ENCODE measurements at regions not wholly inside any gene's neighbourhood (a gene's known extent, or its start where the extent isn't known, plus 50 kb on each side); places are given as distances from the start of the nearest gene placed in this dataset.

DNA sequence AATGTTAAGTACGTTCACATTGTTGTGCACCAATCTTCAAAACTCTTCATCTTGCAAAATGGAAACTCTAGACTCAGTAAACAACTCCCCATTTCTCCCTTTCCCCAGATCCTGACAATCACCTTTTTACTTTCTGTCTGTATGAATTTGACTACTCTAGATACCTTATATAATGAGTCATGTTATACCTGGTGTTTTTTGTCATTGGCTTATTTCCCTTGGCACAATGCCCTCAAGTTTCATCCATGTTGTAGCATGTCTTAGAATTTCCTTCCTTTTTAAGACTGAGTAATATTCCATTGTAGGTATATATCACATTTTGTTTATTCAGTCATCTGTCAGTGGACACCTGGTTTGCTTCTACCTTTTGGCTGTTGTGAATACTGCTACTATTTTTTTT, 399.5 kb downstream of the LMO4 start:
- no peaks in the 10 kb centered on the region for H3K36me3 ChIP-seq (ENCODE audit: insufficient read depth, low read length)
- no peaks in the 10 kb centered on the region for H3K27me3 ChIP-seq (ENCODE audit: insufficient read depth, low read length)
- Mint-ChIP-seq H3K9me3 (ENCODE audit: unreplicated experiment) (no peaks in the 10 kb centered on the region), H3K4me3 (ENCODE audit: unreplicated experiment) (no peak overlapping the region), H3K4me1 (ENCODE audit: low read depth, unreplicated experiment) (peaks cover 10% of the 10 kb centered on the region), H3K36me3 (ENCODE audit: low read depth, unreplicated experiment) (no peaks in the 10 kb centered on the region), H3K27me3 (ENCODE audit: low read depth, unreplicated experiment) (no peaks in the 10 kb centered on the region), H3K27ac (ENCODE audit: unreplicated experiment) (no peak overlapping the region)
- no peaks in the 10 kb centered on the region for H3K4me1 ChIP-seq (ENCODE audit: insufficient read depth, low read length)
- H3K4me2 ChIP-seq (ENCODE audit: low read length): no peak overlapping the region
- no peak for TF ChIP-seq CTCF (IDR thresholded peaks at IDR 0.05; ENCODE audit: insufficient read depth, low read depth, low read length)
- no peak for TF ChIP-seq EZH2 (IDR thresholded peaks at IDR 0.05; ENCODE audit: insufficient read depth, low read length)
- no peak for DNase-seq (ENCODE audit: low read depth)
- no peak for FAIRE-seq
- no peak overlapping the region for H3K9ac ChIP-seq (ENCODE audit: low read length)
- no peak overlapping the region for H3K27ac ChIP-seq (ENCODE audit: low read depth, low read length)
- H3K4me3 ChIP-seq (ENCODE audit: insufficient read depth, low read depth, low read length): no peak overlapping the region
- H4K20me1 ChIP-seq (ENCODE audit: insufficient read depth, low read length): no peaks in the 10 kb centered on the region
- no peak overlapping the region for H2AFZ ChIP-seq (ENCODE audit: low read depth, low read length)
- no peaks in the 10 kb centered on the region for H3K9me3 ChIP-seq (ENCODE audit: insufficient read depth, low read depth, low read length)
- no peaks in the 10 kb centered on the region for H3K79me2 ChIP-seq (ENCODE audit: insufficient read depth, low read length)

- Mint-ChIP-seq H3K4me1 (ENCODE audit: low read depth, unreplicated experiment) (peaks cover 13% of the 10 kb centered on the region), H3K27ac (ENCODE audit: unreplicated experiment) (no peak overlapping the region), H3K9me3 (ENCODE audit: unreplicated experiment) (no peaks in the 10 kb centered on the region), H3K36me3 (ENCODE audit: low read depth, unreplicated experiment) (no peaks in the 10 kb centered on the region), H3K4me3 (ENCODE audit: unreplicated experiment) (no peak overlapping the region), H3K27me3 (ENCODE audit: low read depth, unreplicated experiment) (no peaks in the 10 kb centered on the region)
- Histone ChIP-seq H3K9me3 (ENCODE audit: insufficient read depth, low read depth, low read length) (no peaks in the 10 kb centered on the region), H3K27me3 (ENCODE audit: insufficient read depth, low read length) (no peaks in the 10 kb centered on the region), H3K4me2 (ENCODE audit: low read length) (no peak overlapping the region), H3K36me3 (ENCODE audit: insufficient read depth, low read length) (no peaks in the 10 kb centered on the region), H2AFZ (ENCODE audit: low read depth, low read length) (no peak overlapping the region), H3K9ac (ENCODE audit: low read length) (no peak overlapping the region), H4K20me1 (ENCODE audit: insufficient read depth, low read length) (no peaks in the 10 kb centered on the region), H3K4me1 (ENCODE audit: insufficient read depth, low read length) (no peaks in the 10 kb centered on the region), H3K4me3 (ENCODE audit: insufficient read depth, low read depth, low read length) (no peak overlapping the region), H3K79me2 (ENCODE audit: insufficient read depth, low read length) (no peaks in the 10 kb centered on the region), H3K27ac (ENCODE audit: low read depth, low read length) (no peak overlapping the region)
- DNase-seq (ENCODE audit: low read depth): no peak
- FAIRE-seq: no peak
- no peak for TF ChIP-seq CTCF (IDR thresholded peaks at IDR 0.05; ENCODE audit: insufficient read depth, low read depth, low read length)
- no peak for TF ChIP-seq EZH2 (IDR thresholded peaks at IDR 0.05; ENCODE audit: insufficient read depth, low read length)
Observed at GRCh38 chr1:87730274-87731216, 401.9 kb downstream of the LMO4 start.

GRCh38 chr1:87733386-87733785, 404.7 kb downstream of the LMO4 start:
- no peak overlapping the region for H3K9ac ChIP-seq (ENCODE audit: low read length)
- Mint-ChIP-seq H3K27me3 (ENCODE audit: low read depth, unreplicated experiment) (no peaks in the 10 kb centered on the region), H3K27ac (ENCODE audit: unreplicated experiment) (no peak overlapping the region), H3K36me3 (ENCODE audit: low read depth, unreplicated experiment) (no peaks in the 10 kb centered on the region), H3K4me1 (ENCODE audit: low read depth, unreplicated experiment) (peaks cover 13% of the 10 kb centered on the region), H3K4me3 (ENCODE audit: unreplicated experiment) (no peak overlapping the region), H3K9me3 (ENCODE audit: unreplicated experiment) (no peaks in the 10 kb centered on the region)
- no peaks in the 10 kb centered on the region for H3K4me1 ChIP-seq (ENCODE audit: insufficient read depth, low read length)
- no peak overlapping the region for H3K4me3 ChIP-seq (ENCODE audit: insufficient read depth, low read depth, low read length)
- H3K27ac ChIP-seq (ENCODE audit: low read depth, low read length): no peak overlapping the region
- no peaks in the 10 kb centered on the region for H3K79me2 ChIP-seq (ENCODE audit: insufficient read depth, low read length)
- no peaks in the 10 kb centered on the region for H3K27me3 ChIP-seq (ENCODE audit: insufficient read depth, low read length)
- TF ChIP-seq CTCF (IDR thresholded peaks at IDR 0.05; ENCODE audit: insufficient read depth, low read depth, low read length): no peak
- TF ChIP-seq EZH2 (IDR thresholded peaks at IDR 0.05; ENCODE audit: insufficient read depth, low read length): no peak
- FAIRE-seq (no peak), DNase-seq (ENCODE audit: low read depth) (no peak)
- H3K36me3 ChIP-seq (ENCODE audit: insufficient read depth, low read length): no peaks in the 10 kb centered on the region
- H3K4me2 ChIP-seq (ENCODE audit: low read length): no peak overlapping the region
- H2AFZ ChIP-seq (ENCODE audit: low read depth, low read length): no peak overlapping the region
- no peaks in the 10 kb centered on the region for H3K9me3 ChIP-seq (ENCODE audit: insufficient read depth, low read depth, low read length)
- H4K20me1 ChIP-seq (ENCODE audit: insufficient read depth, low read length): no peaks in the 10 kb centered on the region
